ENCODE measurements at regions not wholly inside any gene's neighbourhood (a gene's known extent, or its start where the extent isn't known, plus 50 kb on each side); places are given as distances from the start of the nearest gene placed in this dataset.

GRCh38 chrX:44767308-44767707, 76.5 kb upstream of the DUSP21 start:
- Histone ChIP-seq H2BK5ac (ENCODE audit: low read length) (no peak overlapping the region), H3K56ac (ENCODE audit: low read length) (no peak overlapping the region), H3K18ac (ENCODE audit: low read length) (no peak overlapping the region), H2BK120ac (ENCODE audit: low read depth, low read length) (no peak overlapping the region), H3K27me3 (ENCODE audit: insufficient read depth, low read length, poor library complexity) (no peaks in the 10 kb centered on the region), H3K23ac (ENCODE audit: low read length) (no peak overlapping the region), H2AK5ac (ENCODE audit: low read length) (no peak overlapping the region), H3K4me1 (ENCODE audit: control insufficient read depth, low read depth, low read length) (no peaks in the 10 kb centered on the region), H3K79me1 (ENCODE audit: low read length) (no peaks in the 10 kb centered on the region), H3K27ac (ENCODE audit: low read depth, low read length) (no peak overlapping the region), H3K4me3 (ENCODE audit: low read length) (no peak overlapping the region), H4K5ac (ENCODE audit: low read length) (no peak overlapping the region), H3K9ac (ENCODE audit: low read length) (no peak overlapping the region), H3K36me3 (ENCODE audit: control insufficient read depth, insufficient read depth, low read length) (no peaks in the 10 kb centered on the region), H2BK15ac (replicated peaks; ENCODE audit: low read depth) (no peak overlapping the region), H4K8ac (ENCODE audit: low read depth, low read length) (no peak overlapping the region), H3K79me2 (ENCODE audit: control insufficient read depth, insufficient read depth, low read length) (no peaks in the 10 kb centered on the region), H3K4ac (ENCODE audit: low read depth, low read length) (no peak overlapping the region), H3K4me2 (ENCODE audit: low read length) (no peak overlapping the region)
- DNase-seq: no peak
- WGBS (ENCODE audit: extremely low coverage, insufficient coverage, low lambda C conversion rate): no CpG with 5 or more reads among the region's 5 CpGs

DNA sequence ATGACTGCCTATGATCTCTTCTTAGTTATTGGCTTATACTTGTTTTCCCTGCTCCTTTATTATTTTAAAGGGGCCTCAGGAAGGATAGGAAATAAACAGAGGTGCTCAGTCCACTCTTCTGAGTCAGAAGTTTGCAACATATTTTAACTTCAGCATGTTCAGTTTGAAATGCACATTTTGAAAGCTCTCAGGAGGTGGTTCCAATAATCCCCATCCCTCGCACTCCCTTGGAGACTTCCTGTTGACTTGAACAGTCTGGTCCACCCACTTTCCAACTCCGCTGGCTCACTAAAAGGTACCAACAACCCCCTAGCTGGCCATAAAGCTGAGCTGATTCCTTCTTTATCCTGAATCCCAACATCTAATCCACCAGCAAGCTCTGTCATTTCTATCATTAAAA, 78.3 kb upstream of the DUSP21 start:
- no peak overlapping the region for H4K8ac ChIP-seq (ENCODE audit: low read depth, low read length)
- no peak for DNase-seq
- no CpG with 5 or more reads among the region's 2 CpGs for WGBS (ENCODE audit: extremely low coverage, insufficient coverage, low lambda C conversion rate)
- no peaks in the 10 kb centered on the region for H3K27me3 ChIP-seq (ENCODE audit: insufficient read depth, low read length, poor library complexity)
- H2BK5ac ChIP-seq (ENCODE audit: low read length): no peak overlapping the region
- H3K4me3 ChIP-seq (ENCODE audit: low read length): no peak overlapping the region
- no peaks in the 10 kb centered on the region for H3K4me1 ChIP-seq (ENCODE audit: control insufficient read depth, low read depth, low read length)
- no peak overlapping the region for H4K5ac ChIP-seq (ENCODE audit: low read length)
- H3K79me2 ChIP-seq (ENCODE audit: control insufficient read depth, insufficient read depth, low read length): no peaks in the 10 kb centered on the region
- no peaks in the 10 kb centered on the region for H3K79me1 ChIP-seq (ENCODE audit: low read length)
- H3K4ac ChIP-seq (ENCODE audit: low read depth, low read length): no peak overlapping the region
- H2AK5ac ChIP-seq (ENCODE audit: low read length): no peak overlapping the region
- H3K27ac ChIP-seq (ENCODE audit: low read depth, low read length): no peak overlapping the region
- H3K4me2 ChIP-seq (ENCODE audit: low read length): no peak overlapping the region
- H3K36me3 ChIP-seq (ENCODE audit: control insufficient read depth, insufficient read depth, low read length): no peaks in the 10 kb centered on the region
- no peak overlapping the region for H3K18ac ChIP-seq (ENCODE audit: low read length)
- H2BK120ac ChIP-seq (ENCODE audit: low read depth, low read length): no peak overlapping the region
- no peak overlapping the region for H3K56ac ChIP-seq (ENCODE audit: low read length)
- no peak overlapping the region for H3K9ac ChIP-seq (ENCODE audit: low read length)
- H3K23ac ChIP-seq (ENCODE audit: low read length): no peak overlapping the region
- no peak overlapping the region for H2BK15ac ChIP-seq (replicated peaks; ENCODE audit: low read depth)

GRCh38 chrX:44747969-44748368, 95.9 kb upstream of the DUSP21 start:
- Histone ChIP-seq H3K18ac (ENCODE audit: low read length) (no peak overlapping the region), H2AK5ac (ENCODE audit: low read length) (no peak overlapping the region), H3K9ac (ENCODE audit: low read length) (no peak overlapping the region), H2BK120ac (ENCODE audit: low read depth, low read length) (no peak overlapping the region), H3K4me3 (ENCODE audit: low read length) (no peak overlapping the region), H3K27ac (ENCODE audit: low read depth, low read length) (no peak overlapping the region), H3K4me1 (ENCODE audit: control insufficient read depth, low read depth, low read length) (no peaks in the 10 kb centered on the region), H3K56ac (ENCODE audit: low read length) (no peak overlapping the region), H3K4me2 (ENCODE audit: low read length) (no peak overlapping the region), H4K5ac (ENCODE audit: low read length) (no peak overlapping the region), H3K23ac (ENCODE audit: low read length) (no peak overlapping the region), H2BK15ac (replicated peaks; ENCODE audit: low read depth) (no peak overlapping the region), H3K79me2 (ENCODE audit: control insufficient read depth, insufficient read depth, low read length) (no peaks in the 10 kb centered on the region), H3K79me1 (ENCODE audit: low read length) (no peaks in the 10 kb centered on the region), H3K4ac (ENCODE audit: low read depth, low read length) (no peak overlapping the region), H3K36me3 (ENCODE audit: control insufficient read depth, insufficient read depth, low read length) (no peaks in the 10 kb centered on the region), H4K8ac (ENCODE audit: low read depth, low read length) (no peak overlapping the region), H2BK5ac (ENCODE audit: low read length) (no peak overlapping the region), H3K27me3 (ENCODE audit: insufficient read depth, low read length, poor library complexity) (no peaks in the 10 kb centered on the region)
- no CpG with 5 or more reads among the region's 2 CpGs for WGBS (ENCODE audit: extremely low coverage, insufficient coverage, low lambda C conversion rate)
- peak; percentile 11 for DNase-seq

DNA sequence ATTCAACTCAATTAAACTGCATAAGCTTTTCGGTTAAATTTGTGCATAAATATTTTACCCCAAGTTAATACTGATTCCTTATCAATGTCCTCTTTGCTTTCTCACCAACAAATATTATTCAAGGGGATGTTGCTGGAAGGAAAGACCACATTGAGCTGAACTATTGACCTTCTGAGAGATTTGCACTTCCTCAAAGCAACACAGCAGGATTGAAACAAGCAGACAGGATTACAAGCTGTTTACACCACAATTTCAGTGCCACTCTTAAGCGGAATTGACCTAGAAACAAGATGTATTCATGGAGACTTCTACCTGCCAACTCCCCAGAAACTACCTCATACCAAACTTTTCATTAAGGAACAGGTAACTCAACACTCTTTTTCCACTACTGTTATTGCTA, 96.5 kb upstream of the DUSP21 start:
- no peaks in the 10 kb centered on the region for H3K36me3 ChIP-seq (ENCODE audit: control insufficient read depth, insufficient read depth, low read length)
- H2AK5ac ChIP-seq (ENCODE audit: low read length): no peak overlapping the region
- DNase-seq: peak; percentile 7
- no peak overlapping the region for H2BK5ac ChIP-seq (ENCODE audit: low read length)
- H2BK15ac ChIP-seq (replicated peaks; ENCODE audit: low read depth): no peak overlapping the region
- H3K56ac ChIP-seq (ENCODE audit: low read length): no peak overlapping the region
- no peak overlapping the region for H3K27ac ChIP-seq (ENCODE audit: low read depth, low read length)
- H3K4me2 ChIP-seq (ENCODE audit: low read length): no peak overlapping the region
- H3K23ac ChIP-seq (ENCODE audit: low read length): no peak overlapping the region
- H3K79me1 ChIP-seq (ENCODE audit: low read length): no peaks in the 10 kb centered on the region
- H3K9ac ChIP-seq (ENCODE audit: low read length): no peak overlapping the region
- H3K4me1 ChIP-seq (ENCODE audit: control insufficient read depth, low read depth, low read length): no peaks in the 10 kb centered on the region
- WGBS (ENCODE audit: extremely low coverage, insufficient coverage, low lambda C conversion rate): no CpG with 5 or more reads among the region's 2 CpGs
- H3K4ac ChIP-seq (ENCODE audit: low read depth, low read length): no peak overlapping the region
- H3K18ac ChIP-seq (ENCODE audit: low read length): no peak overlapping the region
- no peak overlapping the region for H4K5ac ChIP-seq (ENCODE audit: low read length)
- no peak overlapping the region for H4K8ac ChIP-seq (ENCODE audit: low read depth, low read length)
- no peaks in the 10 kb centered on the region for H3K79me2 ChIP-seq (ENCODE audit: control insufficient read depth, insufficient read depth, low read length)
- H2BK120ac ChIP-seq (ENCODE audit: low read depth, low read length): no peak overlapping the region
- H3K27me3 ChIP-seq (ENCODE audit: insufficient read depth, low read length, poor library complexity): no peaks in the 10 kb centered on the region
- H3K4me3 ChIP-seq (ENCODE audit: low read length): no peak overlapping the region

- Histone ChIP-seq H2BK5ac (ENCODE audit: low read length) (no peak overlapping the region), H3K4me2 (ENCODE audit: low read length) (no peak overlapping the region), H3K79me2 (ENCODE audit: control insufficient read depth, insufficient read depth, low read length) (no peaks in the 10 kb centered on the region), H3K79me1 (ENCODE audit: low read length) (no peaks in the 10 kb centered on the region), H3K4ac (ENCODE audit: low read depth, low read length) (no peak overlapping the region), H3K23ac (ENCODE audit: low read length) (no peak overlapping the region), H2BK120ac (ENCODE audit: low read depth, low read length) (no peak overlapping the region), H2AK5ac (ENCODE audit: low read length) (no peak overlapping the region), H3K4me3 (ENCODE audit: low read length) (no peak overlapping the region), H3K9ac (ENCODE audit: low read length) (no peak overlapping the region), H4K8ac (ENCODE audit: low read depth, low read length) (no peak overlapping the region), H3K18ac (ENCODE audit: low read length) (no peak overlapping the region), H2BK15ac (replicated peaks; ENCODE audit: low read depth) (no peak overlapping the region), H4K5ac (ENCODE audit: low read length) (no peak overlapping the region), H3K56ac (ENCODE audit: low read length) (no peak overlapping the region), H3K27me3 (ENCODE audit: insufficient read depth, low read length, poor library complexity) (no peaks in the 10 kb centered on the region), H3K27ac (ENCODE audit: low read depth, low read length) (no peak overlapping the region), H3K4me1 (ENCODE audit: control insufficient read depth, low read depth, low read length) (no peaks in the 10 kb centered on the region), H3K36me3 (ENCODE audit: control insufficient read depth, insufficient read depth, low read length) (no peaks in the 10 kb centered on the region)
- no CpG with 5 or more reads among the region's 3 CpGs for WGBS (ENCODE audit: extremely low coverage, insufficient coverage, low lambda C conversion rate)
- DNase-seq: no peak
Measured at GRCh38 chrX:44744799-44745198, 99.0 kb upstream of the DUSP21 start.

DNA sequence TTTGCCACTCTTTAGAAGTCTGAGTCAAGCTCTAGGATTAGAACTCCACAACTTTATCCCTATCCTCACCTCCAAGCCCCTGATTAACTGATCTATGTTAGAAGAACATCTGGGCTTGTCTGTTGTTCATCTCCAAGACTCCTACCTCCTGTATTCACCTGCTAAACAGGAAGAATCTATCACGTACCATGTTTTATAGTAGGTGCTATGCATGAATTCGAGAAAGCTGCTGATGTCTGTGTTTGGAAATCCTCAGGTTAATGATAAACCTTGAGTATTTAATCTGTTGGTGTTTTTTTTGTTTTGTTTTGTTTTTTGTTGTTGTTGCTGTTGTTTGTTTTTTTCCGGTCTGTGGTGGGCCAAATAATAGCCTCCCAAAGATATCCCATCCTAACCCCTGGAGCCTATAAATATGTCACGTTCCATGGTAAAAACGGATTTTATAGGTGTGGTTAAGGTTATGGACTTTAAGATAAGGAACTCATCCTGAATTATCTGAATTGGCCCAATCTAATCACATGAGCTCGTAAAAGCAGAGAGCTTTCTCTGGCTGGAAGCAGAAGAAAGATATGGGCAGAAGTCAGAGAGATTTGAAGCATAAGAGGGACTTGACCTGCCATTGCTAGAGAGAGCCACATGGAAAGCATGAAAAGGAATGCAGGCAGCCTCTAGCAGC, 101.2 kb upstream of the DUSP21 start:
- Histone ChIP-seq H3K36me3 (ENCODE audit: control insufficient read depth, insufficient read depth, low read length) (no peaks in the 10 kb centered on the region), H3K9ac (ENCODE audit: low read length) (no peak overlapping the region), H3K4me1 (ENCODE audit: control insufficient read depth, low read depth, low read length) (no peaks in the 10 kb centered on the region), H2BK120ac (ENCODE audit: low read depth, low read length) (no peak overlapping the region), H3K4me3 (ENCODE audit: low read length) (no peak overlapping the region), H3K79me2 (ENCODE audit: control insufficient read depth, insufficient read depth, low read length) (no peaks in the 10 kb centered on the region), H2BK15ac (replicated peaks; ENCODE audit: low read depth) (no peak overlapping the region), H3K27ac (ENCODE audit: low read depth, low read length) (no peak overlapping the region), H3K4ac (ENCODE audit: low read depth, low read length) (no peak overlapping the region), H2AK5ac (ENCODE audit: low read length) (no peak overlapping the region), H3K27me3 (ENCODE audit: insufficient read depth, low read length, poor library complexity) (no peaks in the 10 kb centered on the region), H3K23ac (ENCODE audit: low read length) (no peak overlapping the region), H3K56ac (ENCODE audit: low read length) (no peak overlapping the region), H3K18ac (ENCODE audit: low read length) (no peak overlapping the region), H4K5ac (ENCODE audit: low read length) (no peak overlapping the region), H3K79me1 (ENCODE audit: low read length) (no peaks in the 10 kb centered on the region), H2BK5ac (ENCODE audit: low read length) (no peak overlapping the region), H3K4me2 (ENCODE audit: low read length) (no peak overlapping the region), H4K8ac (ENCODE audit: low read depth, low read length) (no peak overlapping the region)
- DNase-seq: peak; percentile 1
- no CpG with 5 or more reads among the region's 6 CpGs for WGBS (ENCODE audit: extremely low coverage, insufficient coverage, low lambda C conversion rate)

All from mesendoderm (in vitro differentiated cells).